HEK293T (cell line): ENCODE measurements at regions not wholly inside any gene's neighbourhood (a gene's known extent, or its start where the extent isn't known, plus 50 kb on each side); places are given as distances from the start of the nearest gene placed in this dataset.

ENCODE experiments used
- BHLHE40 ChIP-seq: fragments of 450-650 bp; IDR thresholded peaks from 2 replicates; pipeline ENCODE4 v1.6.1; 2016; ENCODE audit warnings: mild to moderate bottlenecking, moderate library complexity, borderline replicate concordance
- ELF4 ChIP-seq: fragments of 450-650 bp; IDR thresholded peaks from 2 replicates; pipeline ENCODE4 v1.6.1; 2017; ENCODE audit warnings: antibody characterized with exemption
- FOXK2 ChIP-seq: fragments of 450-650 bp; IDR thresholded peaks from 2 replicates; pipeline ENCODE4 v1.6.1; 2016; ENCODE audit warnings: mild to moderate bottlenecking
- FOXM1 ChIP-seq: fragments of 450-650 bp; IDR thresholded peaks from 2 replicates; pipeline ENCODE4 v1.6.1; 2017; ENCODE audit warnings: mild to moderate bottlenecking, borderline replicate concordance
- HDGF ChIP-seq: fragments of 450-650 bp; IDR thresholded peaks from 2 replicates; pipeline ENCODE4 v1.6.1; 2017; ENCODE audit warnings: antibody characterized with exemption, borderline replicate concordance
- L3MBTL2 ChIP-seq: fragments of 450-650 bp; conservative IDR thresholded peaks from 2 replicates; pipeline ENCODE4 v1.6.1; 2016; ENCODE audit warnings: mild to moderate bottlenecking
- NFRKB ChIP-seq: fragments of 450-650 bp; IDR thresholded peaks from 2 replicates; pipeline ENCODE4 v1.6.1; 2016; ENCODE audit warnings: mild to moderate bottlenecking, moderate library complexity
- SP1 ChIP-seq: fragments of 450-650 bp; IDR thresholded peaks from 2 replicates; pipeline ENCODE4 v1.6.1; 2017
- TARDBP ChIP-seq: fragments of 450-650 bp; IDR thresholded peaks from 2 replicates; pipeline ENCODE4 v1.6.1; 2016
- ZNF384 ChIP-seq: fragments of 450-650 bp; IDR thresholded peaks from 2 replicates; pipeline ENCODE4 v1.6.1; 2016

DNA sequence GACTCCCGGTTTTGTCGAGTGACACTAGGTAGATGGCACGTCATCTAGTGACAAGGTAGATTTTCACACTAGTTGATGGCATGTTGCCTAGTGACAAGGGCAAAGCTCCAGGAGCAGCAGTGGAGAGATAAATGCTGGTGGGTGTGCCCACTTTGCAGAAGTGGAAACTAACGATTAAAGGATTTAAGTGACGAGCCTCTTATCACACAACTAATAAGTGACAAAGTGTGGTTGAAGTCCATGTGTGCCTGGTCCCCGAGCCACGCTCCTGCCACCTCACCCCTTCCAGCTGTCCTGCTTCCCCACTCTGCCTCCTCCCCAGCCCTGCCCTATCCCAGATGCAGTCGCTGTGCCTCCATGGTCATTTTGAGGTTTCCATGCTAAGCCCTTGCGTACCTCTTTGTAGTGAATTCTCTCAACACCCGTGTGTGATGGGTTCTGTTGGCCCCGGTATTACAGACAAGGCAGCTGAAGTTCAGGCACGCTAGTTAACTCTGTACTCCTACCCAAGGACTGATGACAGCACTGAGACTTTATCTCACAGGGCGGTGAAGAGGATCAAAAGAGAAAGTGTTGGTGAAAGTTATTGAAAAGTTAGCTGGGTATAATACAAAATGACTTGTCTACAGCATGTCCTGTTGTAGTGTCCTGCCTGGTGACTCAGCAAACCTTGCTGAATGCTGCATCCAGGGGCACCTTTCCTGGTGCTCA lies 113.4 kb upstream of the GLI2 start:
- TF ChIP-seq BHLHE40, result no peak
- no peak for TF ChIP-seq NFRKB
- no peak for TF ChIP-seq ZNF384
- TF ChIP-seq FOXK2, result no peak
- no peak for TF ChIP-seq TARDBP
- no peak for TF ChIP-seq L3MBTL2
- TF ChIP-seq FOXM1, result no peak
- no peak for TF ChIP-seq SP1
- no peak for TF ChIP-seq HDGF
- TF ChIP-seq ELF4, result no peak
